Liver (tissue), 8 donors: ENCODE measurements at regions not wholly inside any gene's neighbourhood (a gene's known extent, or its start where the extent isn't known, plus 50 kb on each side); places are given as distances from the start of the nearest gene placed in this dataset.

ENCODE experiments used
- DNase-seq: peaks from one replicate; pipeline ENCODE4 v3.0.0-alpha.2; 2017; ENCODE audit warnings: low spot score
- H3K27ac ChIP-seq, 2 donors: one replicate each; pipeline ENCODE4 v1.7.0; 2013; ENCODE audit warnings: inconsistent platforms in 2 of 2, low read length in 2 of 2, control low read depth in 1 of 2, low read depth in 1 of 2, mild to moderate bottlenecking in 1 of 2
- H3K27me3 ChIP-seq, 4 donors: one replicate each; pipeline versions ENCODE4 v1.6.1 to v1.7.0; 2013; ENCODE audit warnings: low read length in 3 of 4, inconsistent platforms in 1 of 4, mild to moderate bottlenecking in 1 of 4, moderate library complexity in 1 of 4; ENCODE audit not compliant: control insufficient read depth in 4 of 4, insufficient read depth in 4 of 4
- H3K36me3 ChIP-seq, 4 donors: one replicate each; pipeline versions ENCODE4 v1.6.1 to v1.7.0; 2013; ENCODE audit warnings: low read length in 3 of 4, mild to moderate bottlenecking in 3 of 4, low read depth in 1 of 4, moderate library complexity in 1 of 4; ENCODE audit not compliant: control insufficient read depth in 4 of 4, insufficient read depth in 3 of 4
- H3K4me1 ChIP-seq, 4 donors: one replicate each; pipeline versions ENCODE4 v1.6.1 to v1.7.0; 2013; ENCODE audit warnings: low read length in 3 of 4, mild to moderate bottlenecking in 3 of 4, moderate library complexity in 1 of 4; ENCODE audit not compliant: control insufficient read depth in 4 of 4, insufficient read depth in 4 of 4
- H3K4me3 ChIP-seq, 3 donors: one replicate each; pipeline versions ENCODE4 v1.6.1 to v1.7.0; 2013; ENCODE audit warnings: low read length in 3 of 3, control low read depth in 1 of 3, low read depth in 1 of 3, mild to moderate bottlenecking in 1 of 3
- H3K9ac ChIP-seq, 2 donors: one replicate each; pipeline ENCODE4 v1.7.0; 2013; ENCODE audit warnings: low read length in 2 of 2, mild to moderate bottlenecking in 2 of 2, moderate library complexity in 2 of 2, control low read depth in 1 of 2, low read depth in 1 of 2
- H3K9me3 ChIP-seq, 4 donors: one replicate each; pipeline versions ENCODE4 v1.6.1 to v1.7.0; 2013; ENCODE audit warnings: low read length in 3 of 4; ENCODE audit not compliant: control insufficient read depth in 4 of 4
- ATF3 ChIP-seq: IDR thresholded peaks from 2 replicates; pipeline ENCODE4 v1.6.1; 2016; ENCODE audit warnings: antibody characterized with exemption
- EGR1 ChIP-seq, 2 donors: IDR thresholded peaks; 2 replicates each; pipeline ENCODE4 v1.6.1; 2016 to 2018; ENCODE audit warnings: antibody characterized with exemption in 2 of 2, low read depth in 2 of 2
- FOXA1 ChIP-seq: IDR thresholded peaks from 2 replicates; pipeline ENCODE4 v1.6.1; 2016; ENCODE audit warnings: antibody characterized with exemption
- FOXA2 ChIP-seq: IDR thresholded peaks from 2 replicates; pipeline ENCODE4 v1.6.1; 2016; ENCODE audit warnings: antibody characterized with exemption
- GABPA ChIP-seq, 2 donors: IDR thresholded peaks in 1 of 2; conservative IDR thresholded peaks in 1 of 2; 2 replicates each; pipeline ENCODE4 v1.6.1; 2016; ENCODE audit warnings: antibody characterized with exemption in 2 of 2, mild to moderate bottlenecking in 1 of 2, moderate library complexity in 1 of 2
- HNF4A ChIP-seq, 2 donors: conservative IDR thresholded peaks; 2 replicates each; pipeline ENCODE4 v1.6.1; 2016; ENCODE audit warnings: antibody characterized with exemption in 2 of 2, mild to moderate bottlenecking in 2 of 2
- HNF4G ChIP-seq: IDR thresholded peaks from 2 replicates; pipeline ENCODE4 v1.6.1; 2016; ENCODE audit warnings: antibody characterized with exemption
- JUND ChIP-seq, 2 donors: IDR thresholded peaks; 2 replicates each; pipeline ENCODE4 v1.6.1; 2016; ENCODE audit warnings: antibody characterized with exemption in 2 of 2
- MAX ChIP-seq: IDR thresholded peaks from 2 replicates; pipeline ENCODE4 v1.6.1; 2016; ENCODE audit warnings: antibody characterized with exemption
- NR2F2 ChIP-seq: IDR thresholded peaks from 2 replicates; pipeline ENCODE4 v1.6.1; 2016; ENCODE audit warnings: antibody characterized with exemption
- RAD21 ChIP-seq, 2 donors: IDR thresholded peaks; 2 replicates each; pipeline ENCODE4 v1.6.1; 2016; ENCODE audit warnings: antibody characterized with exemption in 2 of 2, mild to moderate bottlenecking in 2 of 2
- REST ChIP-seq: IDR thresholded peaks from 2 replicates; pipeline ENCODE4 v1.6.1; 2016; ENCODE audit warnings: antibody characterized with exemption, mild to moderate bottlenecking
- SP1 ChIP-seq: IDR thresholded peaks from 2 replicates; pipeline ENCODE4 v1.6.1; 2018; ENCODE audit warnings: antibody characterized with exemption, mild to moderate bottlenecking
- TAF1 ChIP-seq: conservative IDR thresholded peaks from 2 replicates; pipeline ENCODE4 v1.6.1; 2016; ENCODE audit warnings: antibody characterized with exemption, mild to moderate bottlenecking
- YY1 ChIP-seq: IDR thresholded peaks from 2 replicates; pipeline ENCODE4 v1.6.1; 2016; ENCODE audit warnings: antibody characterized with exemption, mild to moderate bottlenecking
- ZBTB33 ChIP-seq: IDR thresholded peaks from 2 replicates; pipeline ENCODE4 v1.6.1; 2016; ENCODE audit warnings: antibody characterized with exemption
- WGBS: extraction: QIAGEN DNeasy Blood & Tissue Kit; methylation state at CpG from one replicate; pipeline ENCODE4 v1.1.7; 2013; 5-methylcytosine and 5-hydroxymethylcytosine counted together
- TF ChIP-seq, protein P1 (sequence below): fragments of 150-350 bp; IDR thresholded peaks from 2 replicates; pipeline ENCODE4 v1.5.1; 2017; ENCODE audit warnings: improper control_type of control experiment, low read depth, low read length; ENCODE audit not compliant: missing input control
- donor health status: healthy.
- donor health status: healthy.
- donor health status: healthy.
- donor health status: healthy.
- donor health status: healthy.

GRCh38 chr5:111963555-111963954 is 206.6 kb upstream of the NREP start:
- DNase-seq = no peak
- no peaks in the 10 kb centered on the region for H3K27me3 ChIP-seq
- H3K9ac ChIP-seq = no peak overlapping the region
- H3K4me1 ChIP-seq = no peaks in the 10 kb centered on the region
- no peak overlapping the region for H3K27ac ChIP-seq
- TF ChIP-seq, protein P1, sequence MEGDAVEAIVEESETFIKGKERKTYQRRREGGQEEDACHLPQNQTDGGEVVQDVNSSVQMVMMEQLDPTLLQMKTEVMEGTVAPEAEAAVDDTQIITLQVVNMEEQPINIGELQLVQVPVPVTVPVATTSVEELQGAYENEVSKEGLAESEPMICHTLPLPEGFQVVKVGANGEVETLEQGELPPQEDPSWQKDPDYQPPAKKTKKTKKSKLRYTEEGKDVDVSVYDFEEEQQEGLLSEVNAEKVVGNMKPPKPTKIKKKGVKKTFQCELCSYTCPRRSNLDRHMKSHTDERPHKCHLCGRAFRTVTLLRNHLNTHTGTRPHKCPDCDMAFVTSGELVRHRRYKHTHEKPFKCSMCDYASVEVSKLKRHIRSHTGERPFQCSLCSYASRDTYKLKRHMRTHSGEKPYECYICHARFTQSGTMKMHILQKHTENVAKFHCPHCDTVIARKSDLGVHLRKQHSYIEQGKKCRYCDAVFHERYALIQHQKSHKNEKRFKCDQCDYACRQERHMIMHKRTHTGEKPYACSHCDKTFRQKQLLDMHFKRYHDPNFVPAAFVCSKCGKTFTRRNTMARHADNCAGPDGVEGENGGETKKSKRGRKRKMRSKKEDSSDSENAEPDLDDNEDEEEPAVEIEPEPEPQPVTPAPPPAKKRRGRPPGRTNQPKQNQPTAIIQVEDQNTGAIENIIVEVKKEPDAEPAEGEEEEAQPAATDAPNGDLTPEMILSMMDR = no peak
- TF ChIP-seq RAD21 (IDR thresholded peaks at IDR 0.05) (no peak), GABPA (IDR thresholded peaks at IDR 0.05 in 1 of 2, conservative IDR thresholded peaks at IDR 0.05 in 1 of 2) (no peak), EGR1 (IDR thresholded peaks at IDR 0.05; ENCODE audit: low read depth in 2 of 2) (no peak), SP1 (no peak), JUND (IDR thresholded peaks at IDR 0.05) (no peak), YY1 (no peak), HNF4G (no peak), ZBTB33 (no peak), FOXA1 (no peak), NR2F2 (no peak), MAX (no peak), REST (no peak), HNF4A (conservative IDR thresholded peaks at IDR 0.05) (no peak), TAF1 (no peak)
- no peak overlapping the region for H3K4me3 ChIP-seq
- H3K9me3 ChIP-seq = no peaks in the 10 kb centered on the region
- H3K36me3 ChIP-seq = no peaks in the 10 kb centered on the region

DNA sequence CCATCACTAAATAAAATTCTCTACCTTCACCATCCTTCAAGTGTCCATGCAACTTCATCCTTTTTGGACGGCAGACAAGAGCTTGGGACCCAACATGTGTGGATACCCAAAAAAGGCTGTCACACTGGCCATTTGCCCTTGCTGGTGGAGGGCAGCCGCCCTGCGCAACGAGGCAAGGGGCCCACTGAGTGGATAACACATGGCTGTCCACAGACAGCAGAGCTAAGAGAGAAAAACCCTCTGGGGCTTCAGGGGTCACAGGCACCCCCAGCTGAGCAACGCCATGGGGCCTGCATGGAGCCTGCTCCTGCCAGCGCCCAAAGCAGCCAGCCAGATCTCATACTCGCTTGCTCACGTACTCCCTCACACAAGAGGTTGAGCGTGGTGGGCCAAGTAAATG is 205.9 kb upstream of the NREP start:
- no peaks in the 10 kb centered on the region for H3K27me3 ChIP-seq
- WGBS = 95% methylated on average over 9 of the region's 9 CpGs
- H3K9me3 ChIP-seq = no peaks in the 10 kb centered on the region
- H3K9ac ChIP-seq = no peak overlapping the region
- no peak for DNase-seq
- H3K27ac ChIP-seq = no peak overlapping the region
- H3K36me3 ChIP-seq = no peaks in the 10 kb centered on the region
- H3K4me1 ChIP-seq = no peaks in the 10 kb centered on the region
- H3K4me3 ChIP-seq = no peak overlapping the region
- TF ChIP-seq YY1 = no peak
- TF ChIP-seq REST = no peak
- no peak for TF ChIP-seq SP1
- no peak for TF ChIP-seq HNF4G
- TF ChIP-seq ATF3 = no peak
- no peak for TF ChIP-seq FOXA1
- no peak for TF ChIP-seq FOXA2
- TF ChIP-seq ZBTB33 = no peak
- TF ChIP-seq TAF1 = no peak
- TF ChIP-seq JUND (IDR thresholded peaks at IDR 0.05) = no peak
- TF ChIP-seq HNF4A (conservative IDR thresholded peaks at IDR 0.05) = no peak
- TF ChIP-seq RAD21 (IDR thresholded peaks at IDR 0.05) = no peak
- no peak for TF ChIP-seq EGR1 (IDR thresholded peaks at IDR 0.05; ENCODE audit: low read depth in 2 of 2)
